ENCODE measurements at regions not wholly inside any gene's neighbourhood (a gene's known extent, or its start where the extent isn't known, plus 50 kb on each side); places are given as distances from the start of the nearest gene placed in this dataset.

DNA sequence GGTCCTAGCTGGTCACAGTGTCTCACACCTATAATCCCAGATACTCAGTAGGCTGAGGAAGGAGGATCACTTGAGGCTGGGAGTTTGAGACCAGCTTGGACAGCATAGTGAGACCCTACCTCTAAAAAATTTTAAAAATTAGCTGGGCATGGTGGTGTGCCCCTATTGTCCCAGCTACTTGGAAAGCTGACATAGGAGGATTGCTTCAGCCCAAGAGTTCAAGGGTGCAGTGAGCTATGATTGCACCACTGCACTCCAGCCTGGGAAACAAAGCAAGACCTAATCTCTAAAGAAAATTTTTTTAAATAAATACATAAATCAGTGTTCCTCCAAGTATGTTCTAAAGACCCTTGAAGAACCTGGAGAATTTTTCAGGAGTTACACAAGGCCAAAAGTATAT lies 50.6 kb upstream of the GNAO1 start:
- DNase-seq: no peak

DNA sequence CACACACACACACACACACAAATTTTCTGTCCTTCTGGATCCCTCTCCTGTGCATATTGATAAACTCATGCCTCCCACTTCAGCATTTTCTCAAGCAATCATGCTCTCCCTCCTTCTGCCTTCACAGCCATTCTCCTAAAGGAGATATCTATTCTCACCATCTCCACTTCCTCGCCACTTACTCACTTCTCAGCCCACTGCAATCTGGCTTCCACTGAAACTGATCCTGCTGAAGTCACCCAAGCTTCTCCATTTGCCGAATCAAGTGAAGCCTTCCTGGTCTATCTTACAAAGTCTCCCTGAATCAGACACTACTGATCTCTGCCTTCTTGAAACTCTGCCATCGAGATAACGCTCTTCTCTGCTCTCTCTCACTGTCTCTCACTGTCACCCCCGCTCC lies 54.0 kb upstream of the GNAO1 start:
- DNase-seq: no peak

DNA sequence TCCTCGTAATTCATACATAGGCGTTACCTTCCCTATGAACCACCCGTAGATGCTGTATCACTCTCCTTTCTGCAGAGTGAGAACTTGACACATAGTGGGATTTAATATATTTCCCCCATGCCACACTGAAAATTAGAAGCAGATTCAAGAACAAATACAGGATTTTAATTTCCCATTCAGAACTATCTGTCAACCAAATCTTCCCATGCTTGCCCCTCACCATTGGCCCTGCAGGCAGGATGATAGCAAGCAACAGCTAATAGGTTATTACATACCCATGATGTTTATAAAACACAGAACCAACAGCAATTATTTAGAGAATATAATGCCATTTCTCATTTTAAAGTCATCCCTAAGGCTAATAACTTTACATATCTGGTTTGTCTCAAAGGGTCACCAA lies 55.0 kb upstream of the GNAO1 start:
- no peak for DNase-seq

GRCh38 chr16:56134790-56135189 lies 56.5 kb upstream of the GNAO1 start:
- DNase-seq: no peak

DNA sequence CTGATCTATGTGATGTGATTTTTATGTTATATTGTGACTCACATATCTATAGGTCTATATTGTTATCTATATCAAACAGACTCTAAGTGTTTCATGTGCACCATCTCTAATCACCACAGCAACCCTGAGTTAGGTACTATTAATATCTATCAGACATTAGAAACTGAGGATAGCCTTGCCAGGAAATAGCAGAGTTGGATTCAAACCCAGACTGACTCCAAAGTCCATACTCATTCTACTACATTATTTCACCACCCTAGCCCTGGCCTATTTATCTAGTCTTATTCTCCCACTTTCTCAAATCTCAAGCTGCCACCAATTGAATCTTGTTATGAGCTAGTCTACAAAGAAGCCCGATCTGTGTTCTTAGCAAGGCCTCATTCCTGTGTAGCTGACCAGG lies 65.4 kb upstream of the GNAO1 start:
- DNase-seq: no peak

DNA sequence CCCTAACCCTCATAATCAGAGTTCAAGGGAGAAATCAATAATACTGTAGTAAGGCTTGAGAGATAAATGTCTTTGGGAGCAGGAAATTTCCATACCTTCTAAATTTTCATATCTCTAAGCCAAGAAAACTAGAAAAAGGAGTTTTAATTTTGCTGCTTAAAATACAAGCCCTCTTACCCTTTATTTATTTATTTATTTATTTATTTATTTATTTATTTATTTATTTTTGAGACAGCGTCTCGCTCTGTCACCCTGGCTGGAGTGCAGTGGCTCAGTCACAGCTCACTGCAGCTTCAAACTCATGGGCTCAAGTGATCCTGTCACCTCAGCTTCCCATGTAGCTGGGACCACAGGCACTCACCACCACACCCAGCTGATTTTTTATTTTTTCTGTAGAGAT lies 69.0 kb upstream of the GNAO1 start:
- no peak for DNase-seq

- peak in 1 of 3 experiments; percentile 44 for DNase-seq
Observed at GRCh38 chr16:56121156-56121500, 70.2 kb upstream of the GNAO1 start.

GRCh38 chr16:56120447-56121155 lies 70.7 kb upstream of the GNAO1 start:
- DNase-seq: peak in 1 of 3 experiments; percentile 44

- DNase-seq: no peak
Observed at GRCh38 chr16:56119133-56119532, 72.2 kb upstream of the GNAO1 start.

GRCh38 chr16:56116577-56116964 lies 74.7 kb upstream of the GNAO1 start:
- DNase-seq: peak in 2 of 3 experiments; percentile 41 to 55

DNA sequence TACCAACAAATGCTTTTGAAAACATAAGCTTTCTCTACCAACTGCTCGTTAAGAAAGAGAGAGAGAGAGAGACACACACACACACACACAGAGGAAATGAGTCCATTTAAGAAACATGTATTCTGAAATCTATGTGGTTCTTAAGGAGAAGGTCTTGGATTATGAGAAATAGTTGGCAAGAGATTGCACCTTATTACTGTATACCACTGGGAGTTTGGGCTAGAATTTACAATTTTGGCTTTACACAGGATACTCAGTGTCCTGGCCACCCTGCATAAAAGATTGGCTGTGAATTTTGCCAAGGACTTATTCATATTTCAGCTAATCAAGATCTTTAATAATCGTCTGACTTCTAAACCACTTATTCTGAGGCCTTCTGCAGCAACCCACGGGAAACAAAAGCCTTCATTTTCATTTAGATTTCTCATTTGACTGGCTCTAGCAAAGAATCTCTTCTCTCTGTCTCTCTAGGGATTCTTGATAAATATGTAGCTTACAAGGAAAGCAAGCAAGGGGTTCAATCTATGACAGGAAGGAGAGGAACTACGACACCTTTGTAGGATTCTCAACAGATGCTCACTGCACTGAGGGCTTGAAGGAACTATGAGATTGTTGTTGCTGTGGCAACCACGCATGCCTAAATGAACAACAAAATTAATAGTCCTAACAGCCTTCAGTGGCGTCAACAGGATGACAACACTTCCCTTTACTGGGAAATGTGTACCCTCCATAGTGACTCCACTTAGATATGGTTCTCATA lies 75.3 kb upstream of the GNAO1 start:
- peak in 2 of 3 experiments; percentile 41 to 72 for DNase-seq

- DNase-seq: no peak
Observed at GRCh38 chr16:56113223-56113622, 78.1 kb upstream of the GNAO1 start.

- no peak for DNase-seq
Observed at GRCh38 chr16:56111100-56111499, 80.2 kb upstream of the GNAO1 start.

GRCh38 chr16:56109994-56110393 lies 81.3 kb upstream of the GNAO1 start:
- no peak for DNase-seq

- no peak for DNase-seq
Observed at GRCh38 chr16:56109205-56109604, 82.1 kb upstream of the GNAO1 start.

GRCh38 chr16:56108724-56109123 lies 82.6 kb upstream of the GNAO1 start:
- DNase-seq: peak in 2 of 3 experiments; percentile 21 to 81

DNA sequence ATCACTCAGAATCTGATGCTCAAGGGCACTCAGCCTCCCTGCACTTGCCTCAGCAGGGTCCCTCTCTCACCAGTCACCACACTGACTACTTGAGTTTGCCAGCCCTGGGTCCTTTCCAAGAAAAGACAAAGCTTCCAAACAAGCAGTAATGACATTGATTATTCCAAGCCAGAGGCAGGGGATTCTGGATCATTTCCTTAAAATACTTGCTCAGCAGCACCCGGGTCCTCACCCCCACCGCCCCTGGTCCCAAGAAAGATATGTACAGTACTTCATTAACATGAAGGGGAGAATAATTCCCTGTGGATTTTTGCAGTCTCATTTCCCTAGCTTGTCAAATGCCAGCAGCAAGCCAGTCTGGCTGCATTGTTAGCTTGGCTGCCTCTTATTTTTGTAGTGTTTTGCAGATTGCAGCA lies 83.2 kb upstream of the GNAO1 start:
- peak; percentile 39 to 64 (median 47) for DNase-seq

- DNase-seq: no peak
Observed at GRCh38 chr16:56106527-56106926, 84.8 kb upstream of the GNAO1 start.

GRCh38 chr16:56102906-56103305 lies 88.4 kb upstream of the GNAO1 start:
- no peak for DNase-seq

DNA sequence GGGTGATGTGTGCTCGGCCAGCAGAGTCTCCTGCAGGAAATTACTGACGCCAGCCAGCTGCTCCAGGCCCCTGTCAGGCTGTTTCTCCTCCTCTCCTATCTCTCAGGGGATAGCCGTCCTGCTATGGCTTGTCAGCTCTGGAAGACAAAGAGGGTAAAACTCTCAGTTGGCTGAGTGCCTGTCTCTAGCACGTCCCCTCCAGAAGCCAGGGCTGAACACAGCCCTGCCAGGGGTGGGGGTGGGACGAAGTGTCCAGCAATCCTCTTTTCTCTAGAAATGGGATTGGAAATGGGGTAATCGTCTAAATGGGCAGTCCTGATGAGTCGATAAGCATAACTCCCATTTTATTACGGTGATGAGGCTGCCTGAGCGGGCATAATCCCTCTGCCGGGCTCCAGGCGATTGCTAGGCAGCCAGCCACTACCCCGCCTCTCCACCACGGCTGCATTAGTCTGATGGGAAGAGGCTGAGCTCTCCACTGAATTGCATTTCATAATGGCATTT lies 89.1 kb upstream of the GNAO1 start:
- peak in 1 of 3 experiments; percentile 70 for DNase-seq

DNA sequence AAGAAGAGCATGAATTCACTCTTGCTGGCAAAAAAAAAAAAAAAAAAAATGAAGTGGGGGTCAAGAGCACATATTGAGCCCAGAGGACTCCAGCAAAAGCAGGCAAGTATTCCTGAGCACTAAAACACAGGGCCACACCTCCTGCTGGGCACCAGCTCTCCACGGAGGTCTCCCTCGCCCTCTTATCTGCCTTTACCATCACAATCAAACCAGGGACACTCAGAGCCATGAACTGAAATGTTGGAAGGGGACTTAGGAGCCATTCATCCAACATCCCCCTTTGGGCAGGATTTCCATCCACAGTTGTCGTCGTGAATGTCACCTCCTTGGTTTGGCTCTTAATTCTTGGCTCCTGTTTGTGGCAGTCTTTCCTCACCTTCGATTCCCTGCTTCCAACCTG lies 89.8 kb upstream of the GNAO1 start:
- no peak for DNase-seq

DNA sequence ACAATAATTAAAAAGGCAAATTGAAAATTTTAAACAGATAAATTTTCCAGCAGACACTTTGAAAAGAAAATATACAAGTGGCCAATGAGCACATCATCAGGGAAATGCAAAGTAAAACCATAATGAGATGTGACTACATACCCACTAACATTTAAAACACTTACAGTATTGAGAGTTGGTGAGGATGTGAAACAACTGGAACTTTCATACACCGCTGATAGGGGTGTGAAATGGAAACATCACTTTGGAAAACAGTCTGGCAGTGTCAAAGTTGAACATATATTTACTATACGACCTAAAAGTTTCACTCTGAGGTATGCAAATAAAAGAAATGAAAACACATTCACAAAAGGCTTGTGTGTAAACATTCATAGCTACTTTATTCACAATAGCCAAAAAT lies 94.0 kb upstream of the GNAO1 start:
- no peak for DNase-seq

- DNase-seq: no peak
Observed at GRCh38 chr16:56094231-56094630, 97.1 kb upstream of the GNAO1 start.

- no peak for DNase-seq
Observed at GRCh38 chr16:56093055-56093454, 98.2 kb upstream of the GNAO1 start.

Data from NCI-H1417 (cell line).